Mesendoderm (in vitro differentiated cells): ENCODE measurements at regions not wholly inside any gene's neighbourhood (a gene's known extent, or its start where the extent isn't known, plus 50 kb on each side); places are given as distances from the start of the nearest gene placed in this dataset.

Source experiments
- DNase-seq: peaks from one replicate; pipeline ENCODE4 v3.0.0; 2013
- H2AK5ac ChIP-seq: 2 replicates; pipeline ENCODE4 v1.6.1; 2013; ENCODE audit warnings: low read length, inconsistent platforms
- H2BK120ac ChIP-seq: 2 replicates; pipeline ENCODE4 v1.6.1; 2013; ENCODE audit warnings: low read depth, mild to moderate bottlenecking, low read length, moderate library complexity, mixed read lengths
- H2BK15ac ChIP-seq: replicated peaks from 2 replicates; pipeline ENCODE4 v1.6.1; 2013; ENCODE audit warnings: low read depth, mild to moderate bottlenecking, moderate library complexity
- H2BK5ac ChIP-seq: 2 replicates; pipeline ENCODE4 v1.6.1; 2013; ENCODE audit warnings: low read length, inconsistent platforms
- H3K18ac ChIP-seq: 2 replicates; pipeline ENCODE4 v1.6.1; 2013; ENCODE audit warnings: mild to moderate bottlenecking, low read length, mixed read lengths
- H3K23ac ChIP-seq: one replicate; pipeline ENCODE4 v1.6.1; 2013; ENCODE audit warnings: low read length
- H3K27ac ChIP-seq: 2 replicates; pipeline ENCODE4 v1.5.1; 2013; ENCODE audit warnings: low read depth, mild to moderate bottlenecking, inconsistent platforms, low read length, moderate library complexity
- H3K27me3 ChIP-seq: 2 replicates; pipeline ENCODE4 v1.6.1; 2013; ENCODE audit warnings: low read length, control low read depth, mild to moderate bottlenecking, inconsistent platforms; ENCODE audit not compliant: insufficient read depth, poor library complexity
- H3K36me3 ChIP-seq: 2 replicates; pipeline ENCODE4 v1.6.1; 2013; ENCODE audit warnings: low read length, inconsistent platforms; ENCODE audit not compliant: control insufficient read depth, insufficient read depth
- H3K4ac ChIP-seq: one replicate; pipeline ENCODE4 v1.6.1; 2013; ENCODE audit warnings: low read depth, mild to moderate bottlenecking, low read length, moderate library complexity
- H3K4me1 ChIP-seq: 2 replicates; pipeline ENCODE4 v1.6.1; 2013; ENCODE audit warnings: low read depth, low read length, inconsistent platforms; ENCODE audit not compliant: control insufficient read depth
- H3K4me2 ChIP-seq: 2 replicates; pipeline ENCODE4 v1.6.1; 2013; ENCODE audit warnings: low read length
- H3K4me3 ChIP-seq: 2 replicates; pipeline ENCODE4 v1.5.1; 2013; ENCODE audit warnings: mild to moderate bottlenecking, low read length
- H3K56ac ChIP-seq: one replicate; pipeline ENCODE4 v1.6.1; 2013; ENCODE audit warnings: low read length
- H3K79me1 ChIP-seq: 2 replicates; pipeline ENCODE4 v1.6.1; 2013; ENCODE audit warnings: low read length, inconsistent platforms
- H3K79me2 ChIP-seq: 2 replicates; pipeline ENCODE4 v1.6.1; 2013; ENCODE audit warnings: mild to moderate bottlenecking, low read length; ENCODE audit not compliant: control insufficient read depth, insufficient read depth
- H3K9ac ChIP-seq: 2 replicates; pipeline ENCODE4 v1.6.1; 2013; ENCODE audit warnings: low read length, inconsistent platforms
- H4K5ac ChIP-seq: one replicate; pipeline ENCODE4 v1.6.1; 2013; ENCODE audit warnings: low read length
- H4K8ac ChIP-seq: one replicate; pipeline ENCODE4 v1.6.1; 2013; ENCODE audit warnings: low read depth, mild to moderate bottlenecking, control low read depth, low read length, moderate library complexity
- WGBS: extraction: QIAGEN DNeasy Blood & Tissue Kit; methylation state at CpG from one replicate; pipeline ENCODE4 v1.1.7; 2013; ENCODE audit warnings: low lambda C conversion rate, missing lambda C conversion rate; ENCODE audit not compliant: insufficient coverage; ENCODE audit errors: extremely low coverage; 5-methylcytosine and 5-hydroxymethylcytosine counted together

- Histone ChIP-seq H2BK15ac (no peak overlapping the region), H3K4me3 (no peak overlapping the region), H3K4me2 (peak overlapping the region; percentile 5), H4K5ac (peak overlapping the region; percentile 87), H3K4ac (peak overlapping the region; percentile 38), H3K23ac (no peak overlapping the region), H3K27ac (peak overlapping the region; percentile 86), H3K79me1 (no peaks in the 10 kb centered on the region), H2BK5ac (peak overlapping the region; percentile 99), H3K36me3 (no peaks in the 10 kb centered on the region), H3K9ac (peak overlapping the region; percentile 81), H3K27me3 (no peaks in the 10 kb centered on the region), H3K18ac (peak overlapping the region; percentile 44), H3K4me1 (peaks cover 16% of the 10 kb centered on the region), H4K8ac (no peak overlapping the region), H2AK5ac (peak overlapping the region; percentile 1), H2BK120ac (no peak overlapping the region), H3K56ac (peak overlapping the region; percentile 77), H3K79me2 (no peaks in the 10 kb centered on the region)
- DNase-seq, result peak; percentile 96
- no CpG with 5 or more reads among the region's 10 CpGs for WGBS
These were observed 155.6 kb upstream of the IER5L start for GRCh38 chr9:129333617-129334104.

GRCh38 chr9:129332581-129332980 lies 154.5 kb upstream of the IER5L start:
- H3K27ac ChIP-seq, result no peak overlapping the region
- no CpG with 5 or more reads among the region's 4 CpGs for WGBS
- H3K79me1 ChIP-seq, result no peaks in the 10 kb centered on the region
- peak overlapping the region; percentile 71 for H3K18ac ChIP-seq
- H3K4me3 ChIP-seq, result no peak overlapping the region
- H4K8ac ChIP-seq, result no peak overlapping the region
- H3K56ac ChIP-seq, result peak overlapping the region; percentile 60
- no peak overlapping the region for H3K23ac ChIP-seq
- H3K79me2 ChIP-seq, result no peaks in the 10 kb centered on the region
- no peak overlapping the region for H4K5ac ChIP-seq
- H3K4me2 ChIP-seq, result no peak overlapping the region
- DNase-seq, result no peak
- H3K4me1 ChIP-seq, result peaks cover 16% of the 10 kb centered on the region
- no peaks in the 10 kb centered on the region for H3K27me3 ChIP-seq
- H3K36me3 ChIP-seq, result no peaks in the 10 kb centered on the region
- peak overlapping the region; percentile 86 for H2BK15ac ChIP-seq
- H2BK120ac ChIP-seq, result no peak overlapping the region
- peak overlapping the region; percentile 30 for H2BK5ac ChIP-seq
- H2AK5ac ChIP-seq, result no peak overlapping the region
- H3K4ac ChIP-seq, result peak overlapping the region; percentile 75
- H3K9ac ChIP-seq, result no peak overlapping the region

GRCh38 chr9:129331772-129332500 lies 153.9 kb upstream of the IER5L start:
- H3K27me3 ChIP-seq, result no peaks in the 10 kb centered on the region
- no peak overlapping the region for H3K23ac ChIP-seq
- H3K27ac ChIP-seq, result no peak overlapping the region
- no peaks in the 10 kb centered on the region for H3K36me3 ChIP-seq
- peak overlapping the region; percentile 86 for H2BK15ac ChIP-seq
- H3K4ac ChIP-seq, result peak overlapping the region; percentile 75
- no peak overlapping the region for H4K8ac ChIP-seq
- no peak overlapping the region for H3K4me3 ChIP-seq
- no peak overlapping the region for H3K4me2 ChIP-seq
- H3K79me2 ChIP-seq, result no peaks in the 10 kb centered on the region
- H2BK5ac ChIP-seq, result peak overlapping the region; percentile 30
- H3K79me1 ChIP-seq, result no peaks in the 10 kb centered on the region
- peak; percentile 47 for DNase-seq
- no peak overlapping the region for H2BK120ac ChIP-seq
- H3K4me1 ChIP-seq, result peaks cover 16% of the 10 kb centered on the region
- H4K5ac ChIP-seq, result no peak overlapping the region
- H3K56ac ChIP-seq, result peak overlapping the region; percentile 60
- H2AK5ac ChIP-seq, result peak overlapping the region; percentile 45
- no CpG with 5 or more reads among the region's 13 CpGs for WGBS
- no peak overlapping the region for H3K9ac ChIP-seq
- peak overlapping the region; percentile 71 for H3K18ac ChIP-seq

- Histone ChIP-seq H3K27me3 (no peaks in the 10 kb centered on the region), H3K18ac (no peak overlapping the region), H2BK5ac (no peak overlapping the region), H2BK120ac (no peak overlapping the region), H4K5ac (no peak overlapping the region), H3K79me1 (no peaks in the 10 kb centered on the region), H3K36me3 (no peaks in the 10 kb centered on the region), H3K4me2 (no peak overlapping the region), H2AK5ac (no peak overlapping the region), H3K27ac (no peak overlapping the region), H3K79me2 (no peaks in the 10 kb centered on the region), H4K8ac (no peak overlapping the region), H3K23ac (no peak overlapping the region), H3K9ac (no peak overlapping the region), H2BK15ac (no peak overlapping the region), H3K4me1 (peaks cover 16% of the 10 kb centered on the region), H3K4ac (no peak overlapping the region), H3K4me3 (no peak overlapping the region), H3K56ac (no peak overlapping the region)
- no peak for DNase-seq
- no CpG with 5 or more reads among the region's 4 CpGs for WGBS
These were observed 153.4 kb upstream of the IER5L start for GRCh38 chr9:129331493-129331765.

- Histone ChIP-seq H2BK5ac (no peak overlapping the region), H2AK5ac (peak overlapping the region; percentile 62), H3K36me3 (no peaks in the 10 kb centered on the region), H3K4me2 (no peak overlapping the region), H3K9ac (no peak overlapping the region), H4K5ac (no peak overlapping the region), H3K27ac (no peak overlapping the region), H3K79me1 (no peaks in the 10 kb centered on the region), H3K79me2 (no peaks in the 10 kb centered on the region), H2BK15ac (no peak overlapping the region), H3K23ac (no peak overlapping the region), H2BK120ac (no peak overlapping the region), H3K4me3 (no peak overlapping the region), H3K18ac (no peak overlapping the region), H4K8ac (no peak overlapping the region), H3K27me3 (no peaks in the 10 kb centered on the region), H3K56ac (no peak overlapping the region), H3K4ac (no peak overlapping the region), H3K4me1 (peaks cover 13% of the 10 kb centered on the region)
- WGBS, result no CpG with 5 or more reads among the region's 4 CpGs
- DNase-seq, result peak; percentile 83
These were observed 152.8 kb upstream of the IER5L start for GRCh38 chr9:129330711-129331492.
